Ishikawa (cell line): ENCODE measurements at regions not wholly inside any gene's neighbourhood (a gene's known extent, or its start where the extent isn't known, plus 50 kb on each side); places are given as distances from the start of the nearest gene placed in this dataset.

Source experiments
- CEBPB ChIP-seq: IDR thresholded peaks from 2 replicates; pipeline ENCODE4 v1.6.1; 2012
- CREB1 ChIP-seq: IDR thresholded peaks from 2 replicates; pipeline ENCODE4 v1.6.1; 2012; ENCODE audit warnings: low read depth
- EGR1 ChIP-seq: IDR thresholded peaks from 2 replicates; pipeline ENCODE4 v1.6.1; 2012
- EP300 ChIP-seq: IDR thresholded peaks from 2 replicates; pipeline ENCODE4 v1.6.1; 2012; ENCODE audit warnings: borderline replicate concordance
- FOXM1 ChIP-seq: IDR thresholded peaks from 2 replicates; pipeline ENCODE4 v1.6.1; 2012; ENCODE audit warnings: low read depth, borderline replicate concordance
- NFIC ChIP-seq: IDR thresholded peaks from 2 replicates; pipeline ENCODE4 v1.6.1; 2012
- RAD21 ChIP-seq: IDR thresholded peaks from 2 replicates; pipeline ENCODE4 v1.6.1; 2012; ENCODE audit warnings: low read depth
- TAF1 ChIP-seq: IDR thresholded peaks from 2 replicates; pipeline ENCODE4 v1.6.1; 2012; ENCODE audit warnings: low read depth, mild to moderate bottlenecking
- TCF12 ChIP-seq: IDR thresholded peaks from 2 replicates; pipeline ENCODE4 v1.6.1; 2012; ENCODE audit warnings: low read depth
- TEAD4 ChIP-seq: IDR thresholded peaks from 2 replicates; pipeline ENCODE4 v1.6.1; 2012
- YY1 ChIP-seq: IDR thresholded peaks from 2 replicates; pipeline ENCODE4 v1.6.1; 2012; ENCODE audit warnings: low read depth
- ZBTB7A ChIP-seq: IDR thresholded peaks from 2 replicates; pipeline ENCODE4 v1.6.1; 2012; ENCODE audit warnings: low read depth
- TF ChIP-seq, protein P1 (sequence below): IDR thresholded peaks from 2 replicates; pipeline ENCODE4 v1.6.1; 2012
- TF ChIP-seq, protein P2 (sequence below): IDR thresholded peaks from 2 replicates; pipeline ENCODE4 v1.6.1; 2012
- TF ChIP-seq, protein P3 (sequence below): IDR thresholded peaks from 2 replicates; pipeline ENCODE4 v1.6.1; 2012; ENCODE audit warnings: low read depth, mild to moderate bottlenecking

DNA sequence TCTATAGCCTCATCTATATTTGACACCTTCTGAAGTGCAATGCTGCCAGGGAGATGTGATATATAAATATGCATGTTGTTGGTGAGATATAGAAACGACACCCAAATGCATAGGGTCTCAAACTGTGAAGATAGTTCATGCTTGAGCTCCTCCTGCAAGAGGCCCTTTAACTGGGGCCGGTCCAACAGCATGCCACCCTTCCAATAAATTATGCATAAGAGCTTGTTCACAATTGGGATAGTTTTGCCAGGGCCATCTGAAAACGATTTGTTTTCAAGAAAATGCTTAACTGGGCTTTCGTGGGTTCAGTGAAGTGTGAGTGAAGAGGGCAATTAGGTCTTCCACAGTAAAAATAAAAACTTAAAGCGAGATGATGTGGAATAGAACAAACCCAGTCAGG is 424.2 kb upstream of the WWC1 start:
- TF ChIP-seq EGR1 (no peak), CEBPB (no peak), FOXM1 (no peak), TEAD4 (no peak), RAD21 (no peak), EP300 (no peak), YY1 (no peak)
- TF ChIP-seq, protein P1, sequence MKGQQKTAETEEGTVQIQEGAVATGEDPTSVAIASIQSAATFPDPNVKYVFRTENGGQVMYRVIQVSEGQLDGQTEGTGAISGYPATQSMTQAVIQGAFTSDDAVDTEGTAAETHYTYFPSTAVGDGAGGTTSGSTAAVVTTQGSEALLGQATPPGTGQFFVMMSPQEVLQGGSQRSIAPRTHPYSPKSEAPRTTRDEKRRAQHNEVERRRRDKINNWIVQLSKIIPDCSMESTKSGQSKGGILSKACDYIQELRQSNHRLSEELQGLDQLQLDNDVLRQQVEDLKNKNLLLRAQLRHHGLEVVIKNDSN: no peak

DNA sequence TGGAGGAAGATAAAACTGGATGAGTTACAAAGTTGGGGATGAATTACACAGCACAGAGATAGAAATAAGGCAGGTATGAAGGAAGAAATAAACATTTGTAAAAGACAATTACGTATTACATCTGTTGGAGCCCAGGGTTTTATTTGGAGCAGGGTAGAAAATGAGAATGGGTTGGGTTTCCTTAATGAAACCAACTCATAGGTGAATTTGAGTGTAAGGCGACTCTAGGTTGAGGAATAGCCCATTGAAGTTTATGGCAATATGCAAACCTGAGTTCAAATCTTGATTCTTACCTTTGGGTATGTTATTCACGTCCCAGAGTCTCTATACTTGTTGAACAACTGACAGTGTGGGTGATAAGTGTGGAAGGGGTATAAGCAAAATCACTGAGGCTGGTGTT is 422.3 kb upstream of the WWC1 start:
- TF ChIP-seq, protein P2, sequence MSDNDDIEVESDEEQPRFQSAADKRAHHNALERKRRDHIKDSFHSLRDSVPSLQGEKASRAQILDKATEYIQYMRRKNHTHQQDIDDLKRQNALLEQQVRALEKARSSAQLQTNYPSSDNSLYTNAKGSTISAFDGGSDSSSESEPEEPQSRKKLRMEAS: no peak
- no peak for TF ChIP-seq EGR1
- no peak for TF ChIP-seq RAD21
- TF ChIP-seq, protein P1: no peak
- TF ChIP-seq TAF1: no peak
- TF ChIP-seq ZBTB7A: no peak
- no peak for TF ChIP-seq FOXM1
- no peak for TF ChIP-seq EP300
- TF ChIP-seq TCF12: no peak
- TF ChIP-seq YY1: no peak
- TF ChIP-seq CREB1: no peak
- TF ChIP-seq TEAD4: no peak
- TF ChIP-seq NFIC: no peak
- TF ChIP-seq CEBPB: no peak
- TF ChIP-seq, protein P3, sequence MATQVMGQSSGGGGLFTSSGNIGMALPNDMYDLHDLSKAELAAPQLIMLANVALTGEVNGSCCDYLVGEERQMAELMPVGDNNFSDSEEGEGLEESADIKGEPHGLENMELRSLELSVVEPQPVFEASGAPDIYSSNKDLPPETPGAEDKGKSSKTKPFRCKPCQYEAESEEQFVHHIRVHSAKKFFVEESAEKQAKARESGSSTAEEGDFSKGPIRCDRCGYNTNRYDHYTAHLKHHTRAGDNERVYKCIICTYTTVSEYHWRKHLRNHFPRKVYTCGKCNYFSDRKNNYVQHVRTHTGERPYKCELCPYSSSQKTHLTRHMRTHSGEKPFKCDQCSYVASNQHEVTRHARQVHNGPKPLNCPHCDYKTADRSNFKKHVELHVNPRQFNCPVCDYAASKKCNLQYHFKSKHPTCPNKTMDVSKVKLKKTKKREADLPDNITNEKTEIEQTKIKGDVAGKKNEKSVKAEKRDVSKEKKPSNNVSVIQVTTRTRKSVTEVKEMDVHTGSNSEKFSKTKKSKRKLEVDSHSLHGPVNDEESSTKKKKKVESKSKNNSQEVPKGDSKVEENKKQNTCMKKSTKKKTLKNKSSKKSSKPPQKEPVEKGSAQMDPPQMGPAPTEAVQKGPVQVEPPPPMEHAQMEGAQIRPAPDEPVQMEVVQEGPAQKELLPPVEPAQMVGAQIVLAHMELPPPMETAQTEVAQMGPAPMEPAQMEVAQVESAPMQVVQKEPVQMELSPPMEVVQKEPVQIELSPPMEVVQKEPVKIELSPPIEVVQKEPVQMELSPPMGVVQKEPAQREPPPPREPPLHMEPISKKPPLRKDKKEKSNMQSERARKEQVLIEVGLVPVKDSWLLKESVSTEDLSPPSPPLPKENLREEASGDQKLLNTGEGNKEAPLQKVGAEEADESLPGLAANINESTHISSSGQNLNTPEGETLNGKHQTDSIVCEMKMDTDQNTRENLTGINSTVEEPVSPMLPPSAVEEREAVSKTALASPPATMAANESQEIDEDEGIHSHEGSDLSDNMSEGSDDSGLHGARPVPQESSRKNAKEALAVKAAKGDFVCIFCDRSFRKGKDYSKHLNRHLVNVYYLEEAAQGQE: no peak

DNA sequence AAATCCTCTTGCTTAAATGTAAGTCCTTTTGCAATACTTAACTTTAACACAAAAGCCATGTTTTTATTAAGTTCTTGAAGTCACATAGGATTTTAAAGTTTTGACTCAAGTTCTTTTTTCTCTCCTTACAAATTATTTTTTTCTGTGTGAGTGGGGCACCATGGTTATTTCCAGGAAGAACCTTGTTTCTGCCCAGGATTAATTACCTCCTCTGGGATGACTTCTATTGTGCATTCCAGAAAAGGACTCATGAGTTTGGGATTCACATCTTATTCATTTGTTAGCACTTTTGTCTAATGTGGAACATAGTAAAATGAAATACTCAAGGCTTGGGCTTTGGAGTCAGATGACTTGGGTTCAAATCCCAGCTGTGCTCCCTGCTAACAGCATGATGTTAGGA is 421.4 kb upstream of the WWC1 start:
- TF ChIP-seq RAD21: no peak
- TF ChIP-seq NFIC: no peak
- no peak for TF ChIP-seq CREB1
- no peak for TF ChIP-seq TCF12
- no peak for TF ChIP-seq TEAD4
- TF ChIP-seq EGR1: no peak
- no peak for TF ChIP-seq TAF1
- TF ChIP-seq, protein P2: no peak
- TF ChIP-seq, protein P1: no peak
- TF ChIP-seq, protein P3: no peak
- no peak for TF ChIP-seq EP300
- no peak for TF ChIP-seq CEBPB
- TF ChIP-seq YY1: no peak
- no peak for TF ChIP-seq FOXM1
- no peak for TF ChIP-seq ZBTB7A

DNA sequence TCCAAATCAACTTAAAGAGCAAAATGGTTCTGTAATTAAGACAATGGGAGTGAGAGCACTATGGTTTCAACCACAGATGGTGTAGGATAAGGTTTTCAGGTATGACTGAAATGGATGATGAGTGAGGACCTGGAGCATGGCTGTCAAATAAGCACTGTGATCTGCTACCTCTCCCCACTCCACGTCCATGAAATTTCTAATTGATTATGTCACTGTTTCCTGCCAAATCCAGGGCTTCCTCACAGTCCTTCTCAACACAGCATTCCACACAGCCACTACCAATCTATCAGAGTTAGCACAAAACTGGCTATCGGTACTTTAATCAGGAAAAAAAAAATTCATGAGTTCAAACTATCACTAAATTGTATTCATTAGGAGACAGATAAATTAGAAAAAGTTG is 420.4 kb upstream of the WWC1 start:
- TF ChIP-seq EGR1: no peak
- TF ChIP-seq YY1: no peak
- TF ChIP-seq, protein P2: no peak
- TF ChIP-seq CEBPB: no peak
- no peak for TF ChIP-seq RAD21
- no peak for TF ChIP-seq NFIC
- no peak for TF ChIP-seq FOXM1
- TF ChIP-seq TEAD4: no peak
- TF ChIP-seq, protein P3: no peak
- no peak for TF ChIP-seq TCF12
- TF ChIP-seq CREB1: no peak
- no peak for TF ChIP-seq ZBTB7A
- TF ChIP-seq TAF1: no peak
- TF ChIP-seq EP300: no peak
- TF ChIP-seq, protein P1: no peak
